ENCODE measurements at regions not wholly inside any gene's neighbourhood (a gene's known extent, or its start where the extent isn't known, plus 50 kb on each side); places are given as distances from the start of the nearest gene placed in this dataset.

GRCh38 chr3:27639271-27639670 is 82.9 kb downstream of the EOMES start:
- TF ChIP-seq, protein P1, sequence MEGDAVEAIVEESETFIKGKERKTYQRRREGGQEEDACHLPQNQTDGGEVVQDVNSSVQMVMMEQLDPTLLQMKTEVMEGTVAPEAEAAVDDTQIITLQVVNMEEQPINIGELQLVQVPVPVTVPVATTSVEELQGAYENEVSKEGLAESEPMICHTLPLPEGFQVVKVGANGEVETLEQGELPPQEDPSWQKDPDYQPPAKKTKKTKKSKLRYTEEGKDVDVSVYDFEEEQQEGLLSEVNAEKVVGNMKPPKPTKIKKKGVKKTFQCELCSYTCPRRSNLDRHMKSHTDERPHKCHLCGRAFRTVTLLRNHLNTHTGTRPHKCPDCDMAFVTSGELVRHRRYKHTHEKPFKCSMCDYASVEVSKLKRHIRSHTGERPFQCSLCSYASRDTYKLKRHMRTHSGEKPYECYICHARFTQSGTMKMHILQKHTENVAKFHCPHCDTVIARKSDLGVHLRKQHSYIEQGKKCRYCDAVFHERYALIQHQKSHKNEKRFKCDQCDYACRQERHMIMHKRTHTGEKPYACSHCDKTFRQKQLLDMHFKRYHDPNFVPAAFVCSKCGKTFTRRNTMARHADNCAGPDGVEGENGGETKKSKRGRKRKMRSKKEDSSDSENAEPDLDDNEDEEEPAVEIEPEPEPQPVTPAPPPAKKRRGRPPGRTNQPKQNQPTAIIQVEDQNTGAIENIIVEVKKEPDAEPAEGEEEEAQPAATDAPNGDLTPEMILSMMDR (IDR thresholded peaks at IDR 0.05; ENCODE audit: insufficient read depth, low read length) = no peak
- TF ChIP-seq, protein P2, sequence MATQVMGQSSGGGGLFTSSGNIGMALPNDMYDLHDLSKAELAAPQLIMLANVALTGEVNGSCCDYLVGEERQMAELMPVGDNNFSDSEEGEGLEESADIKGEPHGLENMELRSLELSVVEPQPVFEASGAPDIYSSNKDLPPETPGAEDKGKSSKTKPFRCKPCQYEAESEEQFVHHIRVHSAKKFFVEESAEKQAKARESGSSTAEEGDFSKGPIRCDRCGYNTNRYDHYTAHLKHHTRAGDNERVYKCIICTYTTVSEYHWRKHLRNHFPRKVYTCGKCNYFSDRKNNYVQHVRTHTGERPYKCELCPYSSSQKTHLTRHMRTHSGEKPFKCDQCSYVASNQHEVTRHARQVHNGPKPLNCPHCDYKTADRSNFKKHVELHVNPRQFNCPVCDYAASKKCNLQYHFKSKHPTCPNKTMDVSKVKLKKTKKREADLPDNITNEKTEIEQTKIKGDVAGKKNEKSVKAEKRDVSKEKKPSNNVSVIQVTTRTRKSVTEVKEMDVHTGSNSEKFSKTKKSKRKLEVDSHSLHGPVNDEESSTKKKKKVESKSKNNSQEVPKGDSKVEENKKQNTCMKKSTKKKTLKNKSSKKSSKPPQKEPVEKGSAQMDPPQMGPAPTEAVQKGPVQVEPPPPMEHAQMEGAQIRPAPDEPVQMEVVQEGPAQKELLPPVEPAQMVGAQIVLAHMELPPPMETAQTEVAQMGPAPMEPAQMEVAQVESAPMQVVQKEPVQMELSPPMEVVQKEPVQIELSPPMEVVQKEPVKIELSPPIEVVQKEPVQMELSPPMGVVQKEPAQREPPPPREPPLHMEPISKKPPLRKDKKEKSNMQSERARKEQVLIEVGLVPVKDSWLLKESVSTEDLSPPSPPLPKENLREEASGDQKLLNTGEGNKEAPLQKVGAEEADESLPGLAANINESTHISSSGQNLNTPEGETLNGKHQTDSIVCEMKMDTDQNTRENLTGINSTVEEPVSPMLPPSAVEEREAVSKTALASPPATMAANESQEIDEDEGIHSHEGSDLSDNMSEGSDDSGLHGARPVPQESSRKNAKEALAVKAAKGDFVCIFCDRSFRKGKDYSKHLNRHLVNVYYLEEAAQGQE (IDR thresholded peaks at IDR 0.05; ENCODE audit: insufficient replicate concordance, low read depth) = no peak
- peak; percentile 93 for TF ChIP-seq SPI1 (IDR thresholded peaks at IDR 0.05; ENCODE audit: borderline replicate concordance, low read depth)
- TF ChIP-seq POLR2AphosphoS5 (IDR thresholded peaks at IDR 0.05; ENCODE audit: low read depth) = no peak
